ENCODE measurements at regions not wholly inside any gene's neighbourhood (a gene's known extent, or its start where the extent isn't known, plus 50 kb on each side); places are given as distances from the start of the nearest gene placed in this dataset.

DNA sequence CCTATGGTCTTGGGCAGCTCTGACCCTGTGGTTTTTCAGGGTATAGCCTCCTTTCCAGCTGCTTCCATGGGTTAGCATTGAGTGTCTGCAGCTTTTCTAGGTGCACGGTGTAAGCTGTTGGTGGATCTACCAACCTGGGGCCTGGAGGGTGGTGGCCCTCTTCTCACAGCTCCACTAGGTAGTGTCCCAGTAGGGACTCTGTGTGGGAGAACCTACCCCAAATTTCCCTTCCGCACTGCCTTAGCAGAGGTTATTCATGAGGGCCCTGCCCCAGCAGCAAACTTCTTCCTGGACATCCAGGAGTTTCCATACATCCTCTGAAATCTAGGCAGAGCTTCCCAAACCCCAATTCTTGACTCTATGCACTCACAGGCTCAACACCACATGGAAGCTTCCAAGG, 111.0 kb upstream of the C1orf87 start:
- Histone ChIP-seq H3K36me3 (ENCODE audit: low read depth) (no peaks in the 10 kb centered on the region), H2AFZ (no peak overlapping the region), H4K20me1 (ENCODE audit: insufficient read depth) (no peaks in the 10 kb centered on the region), H3K9me2 (ENCODE audit: insufficient read depth) (no peaks in the 10 kb centered on the region), H3K4me1 (replicated peaks; ENCODE audit: insufficient read depth) (no peaks in the 10 kb centered on the region), H3K4me3 (no peak overlapping the region), H3K27ac (no peak overlapping the region), H3F3A (ENCODE audit: insufficient read depth, low read depth) (no peaks in the 10 kb centered on the region), H3K9me3 (ENCODE audit: insufficient read depth, low read depth) (no peaks in the 10 kb centered on the region; the same call in 1 of the 2 replicates), H3K4me2 (no peak overlapping the region), H3K27me3 (ENCODE audit: insufficient read depth, low read depth) (no peaks in the 10 kb centered on the region), H3K79me2 (ENCODE audit: low read depth) (no peaks in the 10 kb centered on the region)
- DNase-seq: no peak
- CTCF ChIA-PET: interaction anchor here (0.5 kb wide), 1 partner anchor 1659 kb away, joined by 5 read pairs; no protein-coding TSS in a partner anchor
- POLR2A ChIA-PET (ENCODE audit: unreplicated experiment): no interaction called here
- no TSS peak for BruUV-seq (replicated peaks)
- intact Hi-C loops (cut with micrococcal nuclease; ENCODE audit: unreplicated experiment): no loop called here
- no peak for TF ChIP-seq EZH2 (IDR thresholded peaks at IDR 0.05; ENCODE audit: low read depth)
- TF ChIP-seq, protein P1, sequence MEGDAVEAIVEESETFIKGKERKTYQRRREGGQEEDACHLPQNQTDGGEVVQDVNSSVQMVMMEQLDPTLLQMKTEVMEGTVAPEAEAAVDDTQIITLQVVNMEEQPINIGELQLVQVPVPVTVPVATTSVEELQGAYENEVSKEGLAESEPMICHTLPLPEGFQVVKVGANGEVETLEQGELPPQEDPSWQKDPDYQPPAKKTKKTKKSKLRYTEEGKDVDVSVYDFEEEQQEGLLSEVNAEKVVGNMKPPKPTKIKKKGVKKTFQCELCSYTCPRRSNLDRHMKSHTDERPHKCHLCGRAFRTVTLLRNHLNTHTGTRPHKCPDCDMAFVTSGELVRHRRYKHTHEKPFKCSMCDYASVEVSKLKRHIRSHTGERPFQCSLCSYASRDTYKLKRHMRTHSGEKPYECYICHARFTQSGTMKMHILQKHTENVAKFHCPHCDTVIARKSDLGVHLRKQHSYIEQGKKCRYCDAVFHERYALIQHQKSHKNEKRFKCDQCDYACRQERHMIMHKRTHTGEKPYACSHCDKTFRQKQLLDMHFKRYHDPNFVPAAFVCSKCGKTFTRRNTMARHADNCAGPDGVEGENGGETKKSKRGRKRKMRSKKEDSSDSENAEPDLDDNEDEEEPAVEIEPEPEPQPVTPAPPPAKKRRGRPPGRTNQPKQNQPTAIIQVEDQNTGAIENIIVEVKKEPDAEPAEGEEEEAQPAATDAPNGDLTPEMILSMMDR (conservative IDR thresholded peaks at IDR 0.05): no peak

DNA sequence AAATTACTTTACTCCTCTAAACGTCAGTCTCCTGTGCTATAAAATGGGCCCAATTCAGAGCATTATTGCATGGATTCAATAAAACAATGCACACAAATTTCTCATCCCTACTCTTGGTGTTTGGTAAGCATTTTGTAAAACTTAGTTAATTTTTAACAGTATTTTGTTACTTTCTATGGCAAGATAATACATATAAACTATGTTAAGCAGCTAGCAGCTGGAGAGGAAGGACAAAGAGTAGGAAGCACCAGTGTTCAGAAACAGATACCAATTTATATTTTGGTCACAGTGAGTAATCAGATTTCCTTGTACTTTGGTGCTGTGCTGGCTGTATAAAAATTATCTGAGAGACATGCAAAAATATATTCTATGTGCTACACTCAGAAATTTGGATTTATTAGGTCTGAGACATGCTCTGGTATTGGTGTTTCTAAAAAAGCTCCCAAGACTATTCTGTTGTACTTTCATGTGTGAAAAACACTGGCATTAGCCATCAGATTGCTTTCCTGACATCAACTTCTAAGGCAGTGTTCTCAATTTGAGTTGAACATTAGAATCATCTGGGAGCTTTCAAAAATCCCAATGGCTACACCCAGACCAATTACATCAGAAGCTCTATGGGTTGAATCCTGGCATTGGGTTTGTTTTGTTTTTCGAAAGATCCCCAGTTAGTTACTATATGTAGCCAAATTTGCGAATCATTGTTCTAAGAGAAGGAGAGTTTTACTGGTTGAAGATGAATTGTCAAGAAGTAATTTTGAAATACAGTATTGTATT, 100.3 kb upstream of the C1orf87 start:
- ChIA-PET CTCF (no interaction called here), POLR2A (ENCODE audit: unreplicated experiment) (no interaction called here)
- Histone ChIP-seq H3K9me3 (ENCODE audit: insufficient read depth, low read depth) (peaks cover 5% of the 10 kb centered on the region; the same call in 1 of the 2 replicates), H3F3A (ENCODE audit: insufficient read depth, low read depth) (0 out of 2 replicates have a peak, but pooled peaks cover 6% of the 10 kb centered on the region), H3K36me3 (ENCODE audit: low read depth) (no peaks in the 10 kb centered on the region), H3K27ac (no peak overlapping the region), H3K4me1 (replicated peaks; ENCODE audit: insufficient read depth) (no peaks in the 10 kb centered on the region), H3K27me3 (ENCODE audit: insufficient read depth, low read depth) (no peaks in the 10 kb centered on the region), H3K4me2 (no peak overlapping the region), H4K20me1 (ENCODE audit: insufficient read depth) (no peaks in the 10 kb centered on the region), H3K9me2 (ENCODE audit: insufficient read depth) (no peaks in the 10 kb centered on the region; the same call in 1 of the 2 replicates), H3K79me2 (ENCODE audit: low read depth) (no peaks in the 10 kb centered on the region), H2AFZ (no peak overlapping the region), H3K4me3 (no peak overlapping the region)
- no TSS peak for BruUV-seq (replicated peaks)
- TF ChIP-seq, protein P1 (conservative IDR thresholded peaks at IDR 0.05): no peak
- TF ChIP-seq EZH2 (IDR thresholded peaks at IDR 0.05; ENCODE audit: low read depth): no peak
- DNase-seq: no peak
- intact Hi-C loops (cut with micrococcal nuclease; ENCODE audit: unreplicated experiment): no loop called here

DNA sequence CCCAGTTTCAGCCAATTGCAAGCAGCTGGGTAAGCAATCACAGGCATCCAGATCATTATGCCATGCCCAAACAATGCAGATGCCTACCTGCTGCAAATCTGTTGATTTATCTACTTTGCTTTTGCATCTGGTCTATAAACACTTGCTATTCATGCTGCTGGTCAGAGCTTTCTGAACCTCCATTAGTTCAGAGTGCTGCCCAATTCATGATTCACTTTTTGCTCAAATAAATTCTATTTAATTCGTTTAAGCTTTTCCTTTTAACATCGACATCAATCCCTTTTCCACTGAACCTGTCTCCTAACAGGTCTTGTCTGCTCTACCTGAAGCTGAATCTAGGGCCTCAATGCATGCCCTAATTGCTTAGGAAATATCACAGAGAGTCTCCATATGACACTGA, 99.4 kb upstream of the C1orf87 start:
- intact Hi-C loops (cut with micrococcal nuclease; ENCODE audit: unreplicated experiment): no loop called here
- Histone ChIP-seq H3K4me3 (no peak overlapping the region), H3K9me3 (ENCODE audit: insufficient read depth, low read depth) (peaks cover 5% of the 10 kb centered on the region; the same call in 1 of the 2 replicates), H3K4me1 (replicated peaks; ENCODE audit: insufficient read depth) (no peaks in the 10 kb centered on the region), H2AFZ (no peak overlapping the region), H3K9me2 (ENCODE audit: insufficient read depth) (no peaks in the 10 kb centered on the region; the same call in 1 of the 2 replicates), H4K20me1 (ENCODE audit: insufficient read depth) (no peaks in the 10 kb centered on the region), H3K36me3 (ENCODE audit: low read depth) (no peaks in the 10 kb centered on the region), H3K79me2 (ENCODE audit: low read depth) (no peaks in the 10 kb centered on the region), H3K27me3 (ENCODE audit: insufficient read depth, low read depth) (no peaks in the 10 kb centered on the region), H3K27ac (no peak overlapping the region), H3K4me2 (no peak overlapping the region), H3F3A (ENCODE audit: insufficient read depth, low read depth) (0 out of 2 replicates have a peak, but pooled peaks cover 6% of the 10 kb centered on the region)
- CTCF ChIA-PET: no interaction called here
- POLR2A ChIA-PET (ENCODE audit: unreplicated experiment): no interaction called here
- BruUV-seq (replicated peaks): no TSS peak
- TF ChIP-seq EZH2 (IDR thresholded peaks at IDR 0.05; ENCODE audit: low read depth): no peak
- TF ChIP-seq, protein P1 (conservative IDR thresholded peaks at IDR 0.05): no peak
- no peak for DNase-seq
